DND-41 (cell line): ENCODE measurements at regions not wholly inside any gene's neighbourhood (a gene's known extent, or its start where the extent isn't known, plus 50 kb on each side); places are given as distances from the start of the nearest gene placed in this dataset.

Experiments used
- ATAC-seq: fragments of 200-7000 bp; cut with Tn5 transposase; 3 replicates; pipeline ENCODE4 v1.9.1; 2021; ENCODE audit warnings: low read depth; ENCODE audit not compliant: insufficient read depth
- DNase-seq: peaks from one replicate; pipeline ENCODE4 v3.0.0-alpha.2; 2020
- H2AFZ ChIP-seq: 2 replicates; pipeline ENCODE4 v1.6.0; 2012; ENCODE audit warnings: low read depth, low read length
- H3K27ac ChIP-seq: 2 replicates; pipeline ENCODE4 v1.5.1; 2012; ENCODE audit warnings: low read length, inconsistent platforms
- H3K27me3 ChIP-seq: fragments of 200-600 bp; sonication (generic); 2 replicates; pipeline ENCODE4 v1.6.0; 2012; ENCODE audit warnings: low read length, mild to moderate bottlenecking, inconsistent platforms; ENCODE audit not compliant: insufficient read depth, poor library complexity
- H3K36me3 ChIP-seq: 2 replicates; pipeline ENCODE4 v1.5.1; 2012; ENCODE audit warnings: low read length, inconsistent platforms; ENCODE audit not compliant: insufficient read depth
- H3K4me1 ChIP-seq: 2 replicates; pipeline ENCODE4 v1.5.1; 2012; ENCODE audit warnings: mild to moderate bottlenecking, low read length; ENCODE audit not compliant: insufficient read depth
- H3K4me2 ChIP-seq: 2 replicates; pipeline ENCODE4 v1.6.0; 2012; ENCODE audit warnings: mild to moderate bottlenecking, moderate library complexity, low read length, inconsistent platforms; ENCODE audit not compliant: insufficient read depth
- H3K4me3 ChIP-seq, 2 experiments: fragments of 200-600 bp in 1 of 2; shearing (Covaris generic) in 1 of 2; 2 replicates each; pipeline ENCODE4 v1.5.1; 2012 to 2016; ENCODE audit warnings: inconsistent platforms in 2 of 2, low read length in 2 of 2, mild to moderate bottlenecking in 2 of 2, low read depth in 1 of 2, moderate library complexity in 1 of 2
- H3K79me2 ChIP-seq: 2 replicates; pipeline ENCODE4 v1.6.0; 2012; ENCODE audit warnings: low read length, inconsistent platforms; ENCODE audit not compliant: insufficient read depth
- H3K9ac ChIP-seq: 2 replicates; pipeline ENCODE4 v1.6.0; 2012; ENCODE audit warnings: low read depth, mild to moderate bottlenecking, inconsistent platforms, low read length, moderate library complexity
- H3K9me3 ChIP-seq: 2 replicates; pipeline ENCODE4 v1.5.1; 2012; ENCODE audit warnings: low read length, moderate library complexity, mild to moderate bottlenecking, inconsistent platforms; ENCODE audit not compliant: insufficient read depth, severe bottlenecking
- H4K20me1 ChIP-seq: 2 replicates; pipeline ENCODE4 v1.6.0; 2012; ENCODE audit warnings: low read length; ENCODE audit not compliant: insufficient read depth
- CTCF ChIP-seq: IDR thresholded peaks from 2 replicates; pipeline ENCODE4 v1.5.1; 2012; ENCODE audit warnings: borderline replicate concordance, low read length, moderate library complexity, mild to moderate bottlenecking; ENCODE audit not compliant: poor library complexity, severe bottlenecking; ENCODE audit errors: extremely low read depth
- EZH2 ChIP-seq: IDR thresholded peaks from 3 replicates; pipeline ENCODE4 v1.6.1; 2012; ENCODE audit warnings: borderline replicate concordance, low read depth, mild to moderate bottlenecking, moderate library complexity, low read length, inconsistent platforms; ENCODE audit not compliant: severe bottlenecking

GRCh38 chr16:86381491-86381890 lies 128.8 kb upstream of the FOXF1 start:
- H4K20me1 ChIP-seq = no peaks in the 10 kb centered on the region
- no peaks in the 10 kb centered on the region for H3K9me3 ChIP-seq
- no peaks in the 10 kb centered on the region for H3K79me2 ChIP-seq
- H3K9ac ChIP-seq = no peak overlapping the region
- no peaks in the 10 kb centered on the region for H3K4me1 ChIP-seq
- no peak overlapping the region for H2AFZ ChIP-seq
- ATAC-seq (no peak), DNase-seq (no peak)
- no peak overlapping the region for H3K4me3 ChIP-seq
- no peaks in the 10 kb centered on the region for H3K27me3 ChIP-seq
- no peak for TF ChIP-seq CTCF
- TF ChIP-seq EZH2 = no peak
- no peaks in the 10 kb centered on the region for H3K36me3 ChIP-seq
- no peak overlapping the region for H3K27ac ChIP-seq
- H3K4me2 ChIP-seq = no peak overlapping the region

- ATAC-seq = no peak
- H2AFZ ChIP-seq = no peak overlapping the region
- H3K27me3 ChIP-seq = no peaks in the 10 kb centered on the region
These were observed 128.1 kb upstream of the FOXF1 start for GRCh38 chr16:86382067-86382773.

GRCh38 chr16:86382774-86383407 lies 127.4 kb upstream of the FOXF1 start:
- Histone ChIP-seq H2AFZ (no peak overlapping the region), H3K36me3 (no peaks in the 10 kb centered on the region), H3K4me2 (no peak overlapping the region)

More at GRCh38 chr16:86382067-86382773, 128.1 kb upstream of the FOXF1 start:
- Histone ChIP-seq H4K20me1 (no peaks in the 10 kb centered on the region), H3K27ac (no peak overlapping the region), H3K9me3 (no peaks in the 10 kb centered on the region), H3K4me2 (no peak overlapping the region), H3K36me3 (no peaks in the 10 kb centered on the region), H3K4me3 (no peak overlapping the region), H3K4me1 (no peaks in the 10 kb centered on the region), H3K9ac (no peak overlapping the region), H3K79me2 (no peaks in the 10 kb centered on the region)
- TF ChIP-seq EZH2 (no peak), CTCF (no peak)
- no peak for DNase-seq

More at GRCh38 chr16:86382774-86383407, 127.4 kb upstream of the FOXF1 start:
- no peaks in the 10 kb centered on the region for H3K9me3 ChIP-seq
- no peak for TF ChIP-seq EZH2
- TF ChIP-seq CTCF = no peak
- no peaks in the 10 kb centered on the region for H3K79me2 ChIP-seq
- DNase-seq = no peak
- no peak overlapping the region for H3K4me3 ChIP-seq
- H3K27ac ChIP-seq = no peak overlapping the region
- H4K20me1 ChIP-seq = no peaks in the 10 kb centered on the region
- no peaks in the 10 kb centered on the region for H3K4me1 ChIP-seq
- H3K27me3 ChIP-seq = peaks cover 3% of the 10 kb centered on the region
- no peak for ATAC-seq
- H3K9ac ChIP-seq = no peak overlapping the region
